ENCODE measurements at regions not wholly inside any gene's neighbourhood (a gene's known extent, or its start where the extent isn't known, plus 50 kb on each side); places are given as distances from the start of the nearest gene placed in this dataset.

DNA sequence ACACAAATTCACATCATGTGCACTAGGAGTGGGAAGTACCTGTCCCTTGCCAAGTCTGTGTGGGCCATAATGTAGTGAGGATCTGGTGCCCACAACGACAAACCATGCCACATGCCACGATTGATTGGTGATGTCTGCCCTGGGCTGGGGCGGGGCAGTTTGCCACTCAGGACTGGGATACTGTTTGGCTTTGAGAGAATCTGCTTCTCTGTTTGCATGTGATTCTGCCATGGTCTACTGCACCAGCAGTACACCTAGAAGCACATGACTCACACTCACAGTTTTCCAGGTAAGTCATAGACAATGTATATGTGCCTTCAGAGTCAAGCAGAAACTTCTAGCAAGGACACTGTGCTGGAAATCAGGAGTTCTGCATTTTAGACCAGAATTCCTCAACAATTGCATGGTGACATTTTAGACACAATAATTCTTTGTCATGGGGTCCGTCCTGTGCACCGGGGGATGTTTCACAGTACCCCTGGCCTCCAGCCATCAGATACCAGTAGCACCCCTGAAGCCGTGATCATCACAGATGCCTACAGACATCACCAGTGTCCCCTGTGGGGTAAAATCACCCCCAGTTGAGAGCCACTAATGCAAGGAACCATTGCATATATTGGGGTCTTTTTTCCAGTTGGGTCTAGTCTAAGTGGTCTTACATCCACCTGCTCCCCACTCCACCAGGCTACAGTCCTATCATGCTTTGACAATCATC is 278.3 kb downstream of the EIPR1 start:
- no peak for DNase-seq

DNA sequence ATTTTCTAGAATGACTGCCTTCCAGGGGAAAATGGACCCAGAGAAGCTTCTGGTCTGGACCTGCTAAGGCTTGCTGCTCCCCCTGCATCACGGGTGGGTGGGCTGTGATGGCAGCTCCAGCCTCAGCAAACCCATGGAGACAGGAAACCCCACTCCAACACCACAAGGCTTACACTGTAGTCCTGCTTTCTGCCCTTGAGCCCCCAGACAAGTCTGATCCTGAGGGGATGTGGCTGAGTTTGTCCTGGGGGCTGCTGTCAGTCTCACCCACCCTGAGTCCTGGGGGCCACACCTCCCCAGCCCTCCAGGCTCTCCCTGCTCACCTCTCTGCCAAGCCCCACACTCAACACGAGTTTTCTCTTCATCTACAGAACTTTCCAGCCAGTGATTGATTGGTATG is 279.4 kb downstream of the EIPR1 start:
- no peak for DNase-seq

- DNase-seq = no peak
These were observed 279.8 kb downstream of the EIPR1 start for GRCh38 chr2:3097804-3098203.

GRCh38 chr2:3094999-3095958 is 282.3 kb downstream of the EIPR1 start:
- no peak for DNase-seq

DNA sequence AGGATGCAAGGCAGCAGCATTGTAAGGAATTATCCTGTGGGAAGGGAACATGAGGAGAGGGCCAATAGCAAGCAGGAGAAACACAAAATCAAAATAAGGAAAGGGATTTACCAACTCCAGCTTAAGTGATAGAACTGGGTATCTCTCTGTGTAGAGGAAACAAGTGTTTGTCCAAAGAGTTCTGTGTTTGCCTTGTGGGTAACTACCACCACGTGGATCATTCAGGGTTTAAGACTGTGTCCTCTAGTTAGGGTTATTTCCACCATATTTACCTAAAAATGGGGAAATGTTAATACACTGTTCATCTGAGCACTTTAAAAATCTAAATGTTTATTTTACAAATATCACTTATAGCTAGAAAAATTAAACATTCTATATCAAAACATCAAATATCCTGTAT is 283.3 kb downstream of the EIPR1 start:
- no peak for DNase-seq

- no peak for DNase-seq
These were observed 285.9 kb downstream of the EIPR1 start for GRCh38 chr2:3091696-3092095.

- no peak for DNase-seq
These were observed 294.9 kb downstream of the EIPR1 start for GRCh38 chr2:3082705-3083104.

GRCh38 chr2:3079959-3080948 is 297.4 kb downstream of the EIPR1 start:
- DNase-seq = no peak

GRCh38 chr2:3079466-3079865 is 298.2 kb downstream of the EIPR1 start:
- DNase-seq = no peak

DNA sequence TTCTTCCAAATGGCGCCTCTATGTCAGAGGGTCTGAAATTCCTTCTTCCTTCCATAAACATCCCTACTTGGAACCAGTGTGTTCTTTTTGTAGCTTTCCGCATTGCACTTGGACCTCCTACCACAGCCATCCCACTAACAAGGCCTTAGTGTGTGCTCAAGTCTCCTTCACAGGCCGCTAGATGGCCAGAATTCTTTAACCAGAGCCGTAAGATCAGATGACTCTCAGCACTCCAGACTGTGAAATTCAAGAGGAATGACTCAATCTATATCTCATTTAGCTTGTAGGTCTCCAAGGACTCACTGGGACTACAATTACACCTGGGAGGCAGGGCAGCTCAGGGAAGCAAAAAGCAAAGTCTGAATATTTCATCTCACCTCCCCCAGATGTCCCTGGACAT is 298.9 kb downstream of the EIPR1 start:
- no peak for DNase-seq

- DNase-seq = no peak
These were observed 300.6 kb downstream of the EIPR1 start for GRCh38 chr2:3076848-3077642.

GRCh38 chr2:3075991-3076340 is 301.7 kb downstream of the EIPR1 start:
- DNase-seq = no peak

- no peak for DNase-seq
These were observed 302.2 kb downstream of the EIPR1 start for GRCh38 chr2:3075316-3075990.

- no peak for DNase-seq
These were observed 303.9 kb downstream of the EIPR1 start for GRCh38 chr2:3073704-3074103.

DNA sequence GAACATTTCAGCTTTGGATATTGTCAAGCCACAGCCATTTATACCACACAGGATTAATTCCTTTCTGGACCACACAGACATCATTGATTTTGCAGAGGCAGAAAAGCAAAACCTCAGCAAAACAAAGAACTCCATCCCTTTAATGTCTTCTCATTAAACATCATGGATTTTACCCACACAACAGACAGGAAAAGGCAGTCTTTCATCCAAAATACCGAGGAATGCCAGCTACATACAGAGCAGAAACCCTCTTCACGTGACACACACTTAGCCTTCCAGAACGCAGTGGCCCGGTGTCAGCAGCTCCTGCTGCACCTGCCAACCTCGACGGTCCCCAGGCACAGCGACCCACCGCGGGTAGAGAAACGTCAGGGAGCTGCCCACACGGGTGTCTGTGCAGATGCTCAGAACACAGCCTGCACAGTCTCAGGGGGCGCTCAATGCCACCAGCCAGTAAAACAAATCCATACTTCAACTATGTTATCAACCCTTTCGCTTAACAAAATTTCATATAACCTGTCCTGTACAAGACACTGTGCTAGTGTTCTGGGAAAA is 304.5 kb downstream of the EIPR1 start:
- no peak for DNase-seq

DNA sequence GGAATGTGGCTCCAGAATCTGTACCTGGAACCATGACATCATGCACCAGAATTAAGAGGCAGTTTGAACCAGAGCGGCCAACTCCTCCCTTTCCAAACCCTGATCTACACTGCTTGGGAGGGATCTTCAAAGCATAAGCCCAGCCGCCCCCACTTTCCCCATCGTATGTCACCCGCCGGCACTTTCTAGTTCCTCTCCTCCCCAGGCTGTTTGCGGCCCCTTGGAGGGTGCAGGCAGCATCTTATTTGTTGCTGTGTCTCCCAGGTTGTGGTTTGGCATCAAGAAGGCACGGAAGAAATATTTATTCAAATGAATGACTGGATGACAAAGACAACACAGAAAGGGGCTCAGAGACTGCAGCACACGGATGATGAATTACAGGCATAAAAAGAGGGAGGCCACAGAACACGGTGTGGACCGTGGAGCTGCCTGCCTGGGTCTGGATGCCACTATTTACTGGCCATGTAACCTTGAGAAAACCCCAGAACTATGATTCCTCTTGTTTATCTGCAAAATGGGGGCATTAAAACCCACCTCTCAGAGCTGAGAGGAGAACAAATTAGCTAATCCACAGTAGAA is 305.8 kb downstream of the EIPR1 start:
- no peak for DNase-seq

- no peak for DNase-seq
These were observed 310.8 kb downstream of the EIPR1 start for GRCh38 chr2:3066831-3067230.

GRCh38 chr2:3065928-3066327 is 311.7 kb downstream of the EIPR1 start:
- no peak for DNase-seq

DNA sequence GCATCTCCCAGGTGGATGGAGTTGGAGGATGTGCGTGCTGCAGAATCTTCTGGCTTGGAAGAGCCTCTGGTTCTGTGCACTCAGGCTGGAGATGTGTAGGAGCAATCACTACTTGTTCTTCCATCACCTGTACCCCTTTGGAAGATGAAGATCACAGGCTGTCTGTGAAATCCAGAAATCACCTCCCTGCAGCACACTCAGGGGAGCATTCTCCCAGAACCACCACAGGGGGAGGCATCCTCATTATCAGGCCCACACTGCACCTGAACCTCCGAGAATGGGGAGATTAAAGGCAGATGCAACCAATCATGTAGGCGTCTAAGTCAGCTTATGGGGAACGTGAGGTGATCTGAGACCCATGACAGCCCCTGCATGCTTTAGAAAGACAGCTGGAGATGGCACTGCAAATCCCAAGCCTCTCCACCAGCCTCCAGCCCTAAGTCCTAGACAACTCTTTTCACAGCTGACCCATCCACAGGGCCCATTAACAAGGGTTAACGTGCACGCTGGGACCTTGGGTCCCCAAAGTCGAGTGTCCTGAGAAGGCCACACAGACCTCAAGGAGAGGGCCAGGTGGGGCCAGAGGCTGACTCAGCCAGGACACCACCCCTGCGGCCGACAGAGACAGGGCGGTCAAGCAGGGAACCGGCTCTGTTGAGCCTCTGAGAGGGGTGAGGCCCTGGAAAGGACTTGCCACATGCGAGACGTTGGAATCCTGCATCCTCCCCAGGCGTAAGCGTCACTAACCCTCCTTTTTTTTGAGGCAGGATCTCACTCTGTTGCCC is 314.9 kb downstream of the EIPR1 start:
- DNase-seq = no peak

GRCh38 chr2:3060049-3060448 is 317.6 kb downstream of the EIPR1 start:
- DNase-seq = no peak
